ENCODE measurements at regions not wholly inside any gene's neighbourhood (a gene's known extent, or its start where the extent isn't known, plus 50 kb on each side); places are given as distances from the start of the nearest gene placed in this dataset.

DNA sequence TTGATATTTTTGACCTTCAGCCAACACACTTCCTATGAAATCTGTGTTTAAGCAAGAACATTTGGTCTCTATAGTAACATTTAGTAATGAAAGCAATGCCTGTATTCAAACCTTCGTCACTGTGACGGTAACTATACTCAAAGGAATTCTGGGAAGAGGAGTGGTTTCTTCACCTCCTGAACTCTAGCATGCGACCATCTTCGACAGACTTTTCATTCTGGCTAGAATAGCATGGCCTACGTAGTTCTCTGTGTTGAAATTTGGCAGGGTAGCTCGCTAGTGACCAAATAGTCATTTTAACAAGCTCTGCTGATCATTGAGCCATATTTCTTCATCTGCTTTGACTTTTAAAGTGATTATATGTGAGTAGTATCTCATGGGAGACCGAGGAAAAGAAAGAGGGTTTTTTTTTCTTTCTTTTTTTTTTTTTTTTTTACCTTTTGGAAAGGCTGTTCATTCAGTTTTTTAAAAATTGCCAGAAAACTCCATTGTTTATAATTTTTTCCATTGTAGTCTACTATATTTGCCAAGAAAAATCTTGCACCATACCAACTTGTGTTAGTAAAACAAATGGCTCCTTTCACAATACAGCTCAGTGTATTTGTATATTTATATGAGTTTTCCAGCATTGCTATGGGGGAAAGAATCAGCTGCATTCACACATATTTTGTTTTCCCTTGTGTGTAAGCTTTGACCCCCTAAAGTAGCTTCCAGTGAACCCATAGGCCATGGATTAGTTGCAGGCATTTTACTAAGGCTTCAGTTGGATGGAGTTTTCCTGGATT is 166.8 kb downstream of the NNT start:
- ATAC-seq (ENCODE audit: low read depth in 2 of 2) (no peak), DNase-seq (no peak)
- no peak overlapping the region for H3K4me3 Mint-ChIP-seq
- no peak overlapping the region for H3K27ac Mint-ChIP-seq
- H3K9me3 Mint-ChIP-seq: peaks cover 0 to 2% (median 0%) of the 10 kb centered on the region in 7 donors
- no peaks in the 10 kb centered on the region for H3K36me3 Mint-ChIP-seq
- H3K4me1 Mint-ChIP-seq: no peaks in the 10 kb centered on the region
- H3K27me3 Mint-ChIP-seq: peaks cover 0 to 5% (median 4%) of the 10 kb centered on the region in 3 donors

All from naive B cell (primary cell).